Muscle of arm (tissue), 1 donor: ENCODE measurements at regions not wholly inside any gene's neighbourhood (a gene's known extent, or its start where the extent isn't known, plus 50 kb on each side); places are given as distances from the start of the nearest gene placed in this dataset.
A peak's percentile ranks its signal among the peaks of the same experiment; 100 is the strongest.

ENCODE experiments used
- DNase-seq: peaks from one replicate; pipeline ENCODE4 v3.0.0-alpha.2; 2013

DNA sequence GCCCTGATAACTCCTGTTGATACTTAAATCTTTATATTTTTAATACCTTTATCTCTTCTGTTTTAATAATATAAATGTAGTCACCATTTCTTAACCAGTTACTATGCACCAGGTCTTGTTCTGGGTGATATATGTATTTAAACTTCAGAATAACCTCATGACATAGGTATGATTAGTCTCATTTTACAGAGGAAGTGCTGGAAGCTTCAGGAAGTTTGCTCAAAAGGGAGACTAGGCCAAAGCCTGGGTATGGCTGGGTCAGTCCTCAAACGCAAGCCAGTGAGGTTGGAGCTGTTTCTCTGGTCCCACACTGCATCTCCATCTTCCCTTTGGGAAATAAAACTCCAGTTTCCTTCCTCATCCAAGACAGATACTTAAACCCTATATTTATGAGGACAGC lies 204.7 kb upstream of the TANK start:
- no peak for DNase-seq

DNA sequence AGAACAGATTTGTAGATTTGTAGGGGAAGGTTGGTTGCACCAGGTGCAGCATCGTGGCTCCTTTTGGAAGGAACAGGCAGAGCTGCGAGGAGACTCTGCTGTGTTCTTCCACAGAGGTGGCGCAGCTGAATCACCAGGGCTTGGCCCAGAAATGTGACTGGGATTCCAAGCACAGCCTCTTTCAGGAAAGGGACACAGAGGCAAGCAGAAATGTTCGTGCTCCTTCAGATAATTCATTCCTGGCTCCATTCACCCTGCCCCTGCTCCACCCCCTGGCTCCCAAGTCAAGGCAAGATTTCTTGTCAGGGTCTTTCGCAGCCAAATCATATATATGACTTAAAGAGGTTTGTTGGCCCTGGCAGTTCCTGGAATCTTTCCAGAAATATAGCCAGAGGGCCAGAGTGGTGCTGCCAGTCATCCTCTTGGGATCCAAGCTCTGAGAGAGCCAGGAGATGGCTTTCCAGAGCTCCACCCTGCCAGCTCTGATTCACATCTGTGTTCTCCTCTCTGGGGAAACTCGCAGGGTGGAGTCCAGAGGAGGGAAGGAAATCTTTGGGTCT lies 203.9 kb upstream of the TANK start:
- DNase-seq: no peak

DNA sequence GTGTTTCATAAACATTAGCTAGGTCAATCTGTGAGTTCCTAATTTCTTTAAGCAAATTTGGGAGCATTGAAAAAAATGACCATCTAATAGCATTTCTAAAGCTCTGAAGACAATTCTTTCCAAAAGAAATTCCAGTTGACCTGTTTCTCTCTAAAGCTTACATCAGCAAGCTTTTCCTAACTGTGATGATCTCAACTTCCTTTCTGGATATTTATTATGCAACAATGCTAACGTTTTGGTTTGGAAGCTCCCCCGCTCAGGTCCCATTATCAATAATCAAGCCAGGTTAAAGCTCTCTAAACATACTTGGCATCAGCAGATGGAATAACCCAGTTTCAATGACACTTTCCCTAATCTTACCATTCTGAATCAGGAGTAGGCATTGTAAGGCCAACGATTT lies 196.3 kb upstream of the TANK start:
- DNase-seq: no peak

DNA sequence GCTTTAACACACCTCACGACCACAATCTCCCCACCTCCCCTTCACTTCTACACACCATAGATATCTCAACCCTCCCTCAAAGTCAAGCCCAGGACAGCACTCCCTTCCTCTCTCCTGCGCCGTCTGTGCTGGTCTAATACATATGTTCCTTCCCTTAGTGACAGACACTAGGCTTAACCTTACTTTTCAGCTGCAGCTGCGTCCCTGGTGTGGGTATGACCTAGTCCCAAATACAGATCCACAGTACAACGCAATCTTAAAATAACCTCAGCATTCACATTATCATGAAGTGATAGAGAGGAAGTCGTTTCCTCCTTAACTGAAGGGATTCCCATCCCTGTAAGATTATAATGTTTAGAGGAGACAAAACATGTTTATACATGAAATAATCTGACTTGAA lies 192.7 kb upstream of the TANK start:
- no peak for DNase-seq

DNA sequence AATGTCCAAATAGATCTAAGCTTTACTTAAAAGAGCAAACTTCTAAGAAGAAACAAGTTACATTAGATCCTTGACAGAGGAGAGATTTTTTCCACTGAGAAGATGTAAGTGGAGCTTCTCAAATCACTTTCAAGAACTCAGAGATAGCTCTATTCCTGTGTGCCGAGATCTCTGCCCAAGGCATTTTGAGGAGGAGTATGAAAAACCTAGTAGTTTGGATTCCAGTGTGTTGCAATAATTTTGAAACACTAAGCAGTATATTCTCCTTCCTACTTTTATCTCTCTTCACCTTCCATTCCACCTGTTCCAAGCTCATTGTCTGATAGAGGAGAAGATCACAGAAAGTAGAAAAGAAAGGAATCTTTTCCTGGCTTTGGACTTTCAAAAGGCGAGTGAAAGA lies 192.0 kb upstream of the TANK start:
- no peak for DNase-seq

DNA sequence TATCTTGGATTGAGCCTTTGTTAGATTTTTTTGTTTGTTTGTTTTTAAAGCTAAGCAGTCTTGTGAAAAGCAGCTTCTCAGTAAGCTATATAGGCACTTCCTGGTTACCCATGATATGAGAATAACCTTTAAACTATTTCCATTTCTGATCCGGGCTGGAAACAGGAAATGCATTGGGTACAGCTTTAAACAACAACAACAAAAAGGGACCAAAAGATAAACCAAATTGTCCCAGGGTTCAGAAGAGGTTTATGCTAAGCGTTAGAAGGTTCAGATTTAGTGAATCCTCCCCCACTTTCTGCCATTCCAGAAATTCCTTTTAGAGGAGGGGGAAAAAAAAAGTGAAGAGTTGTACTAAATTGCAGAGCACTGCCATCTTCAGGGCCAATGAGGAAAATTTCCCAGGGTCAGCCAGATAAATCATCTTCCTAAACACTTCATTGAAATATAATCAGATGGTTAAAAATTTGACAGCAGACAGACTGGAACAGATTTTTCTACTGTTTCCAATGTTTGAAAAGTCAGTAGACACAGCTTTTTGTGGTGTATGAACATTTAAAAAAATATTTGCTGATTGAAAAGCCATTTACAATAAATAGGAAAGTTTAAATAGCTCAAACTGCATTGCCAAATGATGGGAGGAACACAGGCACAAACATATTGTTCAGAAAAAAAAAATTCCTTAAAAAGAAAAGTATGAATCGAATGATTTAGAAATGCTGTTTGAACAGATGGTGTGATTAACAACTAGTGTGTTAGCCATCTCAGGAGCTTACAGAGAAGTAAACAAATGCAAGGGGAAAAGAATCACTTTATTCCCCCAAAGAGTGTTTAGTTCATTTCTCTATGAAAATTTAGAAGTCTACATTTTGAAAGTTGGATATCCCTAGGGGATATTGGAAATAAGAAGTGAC lies 189.9 kb upstream of the TANK start:
- peak; percentile 79 for DNase-seq

DNA sequence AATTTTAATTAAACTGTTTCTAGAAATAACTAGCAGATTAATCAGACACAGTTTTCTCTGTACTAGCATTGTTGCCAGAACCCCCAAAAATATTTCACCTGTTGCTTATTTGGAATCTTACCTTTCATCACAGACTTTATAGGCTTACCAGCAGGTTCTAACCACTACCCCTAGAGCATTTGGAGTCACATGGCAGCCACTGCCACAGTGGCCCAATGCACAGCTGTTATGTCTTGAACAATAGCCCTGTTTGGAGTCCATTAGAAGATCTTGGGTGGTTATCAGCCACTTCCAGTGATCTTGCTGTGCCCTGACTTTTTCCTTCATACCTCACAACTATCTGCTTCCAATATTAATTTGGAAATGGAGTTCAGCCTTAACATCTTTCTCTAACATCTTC lies 186.2 kb upstream of the TANK start:
- DNase-seq: no peak

DNA sequence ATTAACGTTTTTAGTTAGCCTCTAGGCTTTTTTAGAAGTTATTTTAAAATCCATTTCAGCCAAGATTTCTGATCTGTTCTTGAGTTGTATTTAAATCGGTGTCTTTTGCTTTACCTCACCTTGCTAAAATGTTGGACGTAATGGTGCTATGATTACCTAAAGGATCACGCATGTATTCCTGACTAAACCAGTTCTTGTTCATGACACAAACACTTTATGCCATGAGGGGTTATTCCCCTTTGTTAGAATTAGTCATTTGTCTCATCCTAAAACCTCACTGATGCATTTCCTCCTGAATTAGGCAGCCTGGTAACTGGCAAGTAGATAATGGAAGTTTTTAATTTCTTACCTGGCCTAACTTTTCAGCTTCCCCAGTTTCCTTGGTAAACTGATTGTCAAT lies 185.4 kb upstream of the TANK start:
- DNase-seq: no peak

DNA sequence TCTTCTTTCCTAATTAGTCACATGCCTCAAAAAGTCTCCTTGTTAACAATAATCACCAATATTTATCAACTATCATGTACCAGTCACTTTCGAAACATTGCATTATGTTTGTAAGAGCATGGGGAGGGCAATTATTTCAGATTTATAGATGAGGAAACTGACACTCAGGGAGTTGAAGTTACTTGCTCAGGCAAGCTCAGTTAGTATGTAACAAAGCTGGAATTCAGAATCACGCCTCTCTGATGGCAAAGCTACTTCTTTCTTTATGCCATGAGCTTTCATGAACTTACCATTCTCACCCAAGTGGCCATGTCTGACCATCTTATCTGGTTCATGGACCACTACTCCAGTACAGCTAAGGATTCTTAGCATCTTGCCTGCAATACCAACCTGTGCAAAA lies 183.4 kb upstream of the TANK start:
- DNase-seq: no peak

DNA sequence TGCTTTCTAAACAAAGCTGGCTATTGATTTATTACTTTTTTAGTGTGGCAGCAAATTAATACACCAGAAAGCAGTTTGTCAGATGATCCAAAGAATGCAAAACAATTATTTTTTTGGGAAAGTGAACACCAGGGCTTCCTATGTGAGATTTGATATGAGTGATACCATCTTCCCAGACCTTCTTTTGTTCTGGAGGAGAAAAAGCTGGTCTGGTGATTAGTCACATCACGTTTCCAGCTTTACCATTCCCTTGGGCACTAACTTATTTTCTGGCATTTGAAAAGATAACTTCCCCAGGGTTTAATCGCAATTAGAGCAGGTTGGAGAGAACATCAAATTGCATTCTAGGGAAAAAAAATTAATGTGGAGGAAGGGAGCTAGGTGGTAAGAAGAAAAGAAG lies 182.9 kb upstream of the TANK start:
- no peak for DNase-seq

DNA sequence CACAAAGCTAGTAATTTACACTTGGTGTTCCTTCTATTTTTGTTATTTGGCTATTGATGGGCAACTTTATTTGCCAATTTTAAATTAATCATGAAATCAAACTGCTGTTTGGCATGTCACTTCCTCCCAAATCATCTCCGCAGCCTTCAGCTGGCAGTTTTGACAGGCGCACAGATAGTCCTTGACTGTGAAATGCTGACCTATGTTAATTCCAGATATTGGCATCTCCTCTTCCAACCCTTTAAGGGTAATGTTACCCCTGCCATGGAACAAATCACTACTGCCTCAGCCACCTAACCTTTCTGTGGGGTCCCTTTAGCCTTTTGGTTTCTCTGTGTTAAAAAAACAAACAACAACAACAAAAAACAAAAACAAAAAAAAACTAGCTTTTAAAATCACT lies 182.4 kb upstream of the TANK start:
- DNase-seq: no peak

DNA sequence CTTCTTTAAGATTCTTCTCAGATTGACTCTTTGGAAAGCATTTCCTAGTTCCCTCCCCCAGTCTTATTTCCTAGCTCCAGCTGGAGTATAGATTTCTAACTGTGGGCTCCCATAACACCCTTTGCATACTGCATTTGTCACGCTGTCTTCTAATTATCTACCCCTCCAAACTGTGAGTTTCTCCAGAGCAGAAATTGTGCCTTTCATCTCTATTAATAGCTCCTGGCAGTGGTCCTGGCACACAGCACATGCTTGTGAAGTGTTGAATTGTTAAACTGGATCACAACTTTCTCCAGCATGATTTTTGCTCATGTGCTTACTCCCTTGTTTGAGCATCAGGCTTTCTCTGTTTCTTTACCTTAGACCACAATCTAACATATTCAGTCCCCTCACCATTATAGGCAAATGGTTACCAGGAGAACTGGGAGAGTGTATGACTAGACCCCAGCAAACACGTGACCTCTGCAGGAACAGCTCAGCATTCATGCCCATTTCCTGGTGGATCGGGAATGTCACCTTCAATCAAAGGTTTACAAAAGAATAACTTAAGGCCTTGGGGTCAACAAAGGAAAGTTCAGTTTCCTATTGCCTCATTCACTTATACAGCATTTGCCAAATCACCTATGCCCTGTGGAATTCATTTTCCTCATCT lies 175.7 kb upstream of the TANK start:
- no peak for DNase-seq

DNA sequence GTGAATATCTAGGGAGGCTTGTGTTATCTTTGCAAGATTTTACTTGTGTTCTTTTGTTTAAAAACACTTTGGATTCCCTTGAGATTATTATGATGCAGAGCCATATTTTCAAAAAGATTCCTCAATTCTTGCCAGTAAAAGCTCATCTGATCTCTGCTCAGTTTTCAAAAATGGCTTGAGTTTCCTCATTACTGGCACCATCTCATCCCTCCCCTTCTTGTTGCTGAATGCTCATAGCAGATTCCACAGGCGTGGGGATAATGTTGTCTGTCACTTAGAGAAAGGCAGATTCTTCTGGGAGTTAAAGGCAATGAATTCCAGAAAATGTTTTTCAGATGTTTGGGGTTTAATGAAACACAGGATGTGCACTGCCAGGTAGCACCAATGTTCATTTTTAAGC lies 170.4 kb upstream of the TANK start:
- peak; percentile 38 for DNase-seq

DNA sequence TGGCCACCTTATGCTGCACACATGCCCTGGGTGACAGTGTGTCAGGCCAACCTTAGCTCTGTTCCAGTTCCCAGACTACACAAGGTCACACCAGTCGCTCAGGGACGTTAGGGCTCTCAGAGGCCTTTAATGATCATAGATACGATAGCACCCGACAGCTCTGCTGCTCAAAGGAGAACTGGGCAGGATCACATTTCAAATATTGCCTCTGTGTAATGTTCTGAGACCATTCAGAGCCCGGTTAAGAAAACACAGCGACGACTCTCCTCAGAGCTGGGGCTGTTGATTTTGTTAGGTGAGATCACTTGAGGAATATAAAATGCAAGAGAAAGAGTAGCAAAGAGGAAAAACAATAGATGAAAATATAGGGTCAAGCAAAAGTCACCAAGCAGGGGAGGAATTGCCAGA lies 166.6 kb upstream of the TANK start:
- no peak for DNase-seq

DNA sequence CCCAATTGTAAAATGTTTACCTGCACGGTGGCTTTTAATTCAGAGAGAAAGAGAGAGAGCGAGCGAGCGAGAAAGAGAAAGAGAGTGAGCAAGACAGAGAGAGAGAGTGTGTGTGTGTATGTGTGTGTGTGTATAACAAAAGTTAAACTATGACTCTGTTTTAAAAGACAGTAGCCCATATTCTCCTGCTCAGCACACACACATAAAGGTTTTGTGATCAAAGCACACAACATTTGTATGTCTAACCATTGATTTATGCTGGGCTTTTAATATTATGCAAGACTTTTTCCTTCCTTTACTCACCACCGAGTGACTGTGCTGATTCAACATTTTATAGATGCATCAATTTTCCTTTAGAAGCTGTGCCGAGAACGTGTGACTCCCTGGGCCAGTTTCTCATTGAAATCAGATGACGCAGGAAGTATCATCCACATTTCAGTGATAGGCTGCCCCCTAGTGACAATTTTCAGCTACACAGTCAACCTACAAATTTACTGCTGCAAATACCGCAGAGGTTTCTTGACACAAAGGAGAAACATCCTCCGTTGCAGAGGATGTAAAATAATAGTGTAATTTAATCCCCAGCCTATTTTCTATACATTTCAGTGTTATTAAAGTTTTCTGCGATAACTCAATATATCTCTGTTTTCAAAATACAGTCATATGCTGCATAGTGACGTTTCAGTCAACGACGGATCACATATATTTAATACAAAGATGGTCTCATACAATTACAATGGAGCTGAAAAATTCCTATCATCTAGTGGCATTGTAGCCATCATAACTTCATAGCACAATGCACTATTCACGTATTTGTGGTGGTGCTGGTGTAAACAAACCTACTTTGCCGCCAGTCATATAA lies 165.9 kb upstream of the TANK start:
- DNase-seq: peak; percentile 90

DNA sequence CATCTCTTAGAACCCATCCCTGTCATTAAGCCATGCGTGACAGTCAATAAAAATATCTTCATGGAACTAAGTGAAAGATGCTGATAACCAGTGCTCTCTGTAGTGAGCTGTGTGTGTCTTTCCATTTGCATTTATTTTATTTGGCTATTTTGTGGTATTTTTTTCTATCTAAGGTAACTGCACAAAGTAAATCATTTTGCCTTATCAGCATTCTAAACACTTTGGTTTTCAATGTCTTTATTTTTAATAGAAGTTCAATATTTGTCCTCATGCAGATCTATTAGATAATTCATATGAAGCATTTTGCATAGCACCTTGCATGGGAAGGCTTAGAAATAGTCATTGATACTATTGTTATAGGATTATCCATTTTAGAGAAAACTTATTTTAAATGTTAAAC lies 163.6 kb upstream of the TANK start:
- no peak for DNase-seq

DNA sequence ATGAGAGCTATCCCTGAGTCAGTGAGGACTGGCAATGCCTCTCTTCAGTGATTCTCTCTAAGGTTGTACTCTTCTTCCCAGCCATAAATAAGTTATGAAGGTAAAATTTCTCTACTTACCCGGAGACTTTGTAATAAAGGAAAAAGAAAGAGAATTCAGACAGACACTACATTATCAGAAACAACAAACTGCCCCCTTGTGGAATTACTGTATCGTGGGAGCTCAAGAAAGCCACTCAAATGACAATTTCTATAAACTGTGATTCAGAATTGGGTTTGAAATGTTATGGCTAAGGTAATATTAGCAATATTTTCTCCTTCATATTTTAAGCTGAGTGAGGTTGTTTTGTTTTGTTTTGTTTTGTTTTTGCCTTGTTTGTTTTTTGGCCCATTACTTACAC lies 155.8 kb upstream of the TANK start:
- no peak for DNase-seq

DNA sequence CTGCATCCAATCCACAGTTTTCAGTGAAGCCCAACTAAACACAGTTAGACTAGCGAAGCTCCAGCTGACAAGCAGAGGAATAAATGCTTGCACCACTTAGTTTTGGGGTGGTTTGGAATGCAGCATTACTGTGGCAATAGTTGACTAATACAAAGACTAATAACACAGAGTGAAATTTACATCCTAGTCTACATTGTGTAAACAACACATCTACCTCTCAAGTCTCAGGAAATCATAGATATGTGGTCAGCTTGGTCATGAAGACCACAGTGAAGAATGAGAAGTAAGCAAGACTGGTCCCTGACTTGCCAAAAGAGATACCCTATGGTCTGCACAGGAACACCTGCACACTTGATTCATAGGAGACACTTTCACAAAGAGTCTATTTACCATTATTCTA lies 155.1 kb upstream of the TANK start:
- DNase-seq: no peak

DNA sequence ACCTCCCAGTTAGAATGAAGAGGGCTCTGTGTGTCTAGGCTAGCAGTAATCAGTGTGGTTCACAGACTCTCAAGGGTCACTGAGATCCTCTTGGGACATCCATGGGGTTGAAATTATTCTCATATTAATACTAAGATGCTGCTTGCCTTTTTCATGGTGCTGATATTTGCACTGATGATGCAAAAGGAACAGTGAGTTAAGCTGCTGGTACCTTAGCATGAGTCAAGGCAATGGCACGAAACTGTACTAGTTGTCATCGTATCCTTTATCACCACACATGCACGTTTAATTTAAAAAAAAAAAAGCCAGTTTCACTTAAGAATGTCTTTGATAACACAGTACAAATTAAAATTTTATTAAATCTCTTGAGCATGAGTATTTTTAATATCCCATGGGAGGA lies 151.9 kb upstream of the TANK start:
- no peak for DNase-seq

DNA sequence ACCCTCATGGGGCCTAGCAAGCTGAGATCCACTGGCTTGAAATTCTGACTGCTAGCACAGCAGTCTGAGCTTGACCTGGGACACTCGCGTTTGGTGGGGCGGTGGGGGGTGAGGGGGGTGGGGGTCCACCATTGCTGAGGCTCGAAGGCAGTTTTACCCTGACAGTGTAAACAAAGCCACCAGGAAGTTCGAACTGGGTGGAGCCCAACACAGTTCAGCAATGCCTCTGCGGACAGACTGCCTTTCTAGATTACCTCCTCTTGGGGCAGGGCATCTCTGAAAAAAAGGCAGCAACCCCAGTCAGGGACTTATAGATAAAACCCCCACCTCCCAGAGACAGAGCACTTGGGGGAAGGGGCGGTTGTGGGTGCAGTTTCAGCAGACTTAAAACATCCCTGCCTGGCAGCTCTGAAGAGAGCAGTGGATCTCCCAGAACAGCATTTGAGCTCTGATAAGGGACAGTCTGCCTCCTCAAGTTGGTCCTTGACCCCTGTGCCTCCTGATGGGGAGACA lies 149.7 kb upstream of the TANK start:
- no peak for DNase-seq

DNA sequence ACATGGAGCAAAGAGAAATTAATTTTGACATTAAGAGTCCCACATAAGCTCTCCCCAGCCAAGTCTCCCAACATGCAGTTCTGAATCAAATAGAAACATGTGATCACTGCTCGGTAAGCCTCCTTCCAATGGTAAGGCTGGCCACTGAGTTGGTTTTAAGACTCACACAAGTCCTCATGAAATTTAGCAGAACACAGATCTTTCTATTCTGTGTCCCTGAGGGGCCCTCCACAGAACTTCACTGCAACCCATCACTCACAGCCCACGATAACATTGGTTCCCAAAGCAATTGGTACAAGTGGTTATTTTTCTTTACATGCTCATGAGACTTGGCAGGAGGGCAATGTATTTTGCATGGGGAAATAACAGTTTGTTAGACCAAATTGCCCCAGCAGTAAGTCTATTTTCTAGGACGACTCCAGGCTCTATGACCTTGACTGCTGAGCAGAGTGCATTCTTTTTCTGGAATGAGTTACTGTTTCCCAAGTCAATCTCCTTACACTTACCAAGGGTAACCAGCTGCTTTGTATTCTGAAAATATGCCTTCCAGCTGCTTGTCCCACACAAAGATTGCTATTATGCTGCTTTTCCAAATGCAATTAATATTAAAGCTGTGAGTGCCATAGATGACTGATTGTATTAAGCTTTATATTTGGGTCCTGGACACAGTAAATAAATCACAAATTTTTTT lies 142.3 kb upstream of the TANK start:
- no peak for DNase-seq

DNA sequence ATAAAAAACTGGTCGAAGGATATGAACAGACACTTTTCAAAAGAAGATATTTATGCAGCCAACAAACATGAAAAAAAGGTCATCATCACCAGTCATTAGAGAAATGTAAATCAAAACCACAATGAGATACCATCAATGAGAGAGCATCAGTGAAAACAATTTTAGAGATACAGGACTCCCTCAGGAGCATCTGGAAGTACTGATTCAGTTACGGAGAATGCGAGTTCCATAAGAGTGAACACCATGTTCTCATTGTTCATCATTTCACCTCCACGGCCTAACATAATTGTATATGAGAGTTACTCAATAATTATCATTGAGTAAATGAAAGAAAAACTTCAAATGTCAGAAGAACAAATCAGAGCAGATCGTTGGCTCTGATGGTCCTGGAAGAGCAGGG lies 140.9 kb upstream of the TANK start:
- DNase-seq: no peak
